ENCODE measurements at regions not wholly inside any gene's neighbourhood (a gene's known extent, or its start where the extent isn't known, plus 50 kb on each side); places are given as distances from the start of the nearest gene placed in this dataset.

DNA sequence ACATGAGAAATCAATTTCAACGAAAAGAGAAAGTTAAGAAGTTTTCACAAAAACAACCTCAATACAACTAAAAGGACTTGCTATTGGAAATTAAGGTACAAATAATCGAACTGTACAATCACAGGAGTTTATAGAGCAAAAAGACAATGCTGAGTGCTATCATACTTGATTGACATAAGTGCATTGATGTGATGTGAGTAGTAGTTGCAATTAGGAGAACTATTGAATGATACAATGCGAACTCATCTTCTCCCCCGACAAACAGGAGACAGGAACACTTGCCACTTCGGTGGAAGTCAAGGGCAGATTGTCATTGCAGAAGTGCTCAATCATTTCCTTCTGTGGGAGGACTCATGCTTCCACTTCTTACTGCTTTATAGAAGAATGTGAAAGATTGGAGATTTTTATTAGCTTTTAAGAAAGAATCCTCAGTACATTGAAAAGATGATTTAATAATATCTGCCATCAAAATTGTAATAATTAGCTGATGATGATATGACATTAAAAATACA is 276.6 kb upstream of the MPDZ start:
- no peaks in the 10 kb centered on the region for H3K36me3 ChIP-seq
- H3K27ac ChIP-seq, result no peak overlapping the region
- TF ChIP-seq, protein P1, sequence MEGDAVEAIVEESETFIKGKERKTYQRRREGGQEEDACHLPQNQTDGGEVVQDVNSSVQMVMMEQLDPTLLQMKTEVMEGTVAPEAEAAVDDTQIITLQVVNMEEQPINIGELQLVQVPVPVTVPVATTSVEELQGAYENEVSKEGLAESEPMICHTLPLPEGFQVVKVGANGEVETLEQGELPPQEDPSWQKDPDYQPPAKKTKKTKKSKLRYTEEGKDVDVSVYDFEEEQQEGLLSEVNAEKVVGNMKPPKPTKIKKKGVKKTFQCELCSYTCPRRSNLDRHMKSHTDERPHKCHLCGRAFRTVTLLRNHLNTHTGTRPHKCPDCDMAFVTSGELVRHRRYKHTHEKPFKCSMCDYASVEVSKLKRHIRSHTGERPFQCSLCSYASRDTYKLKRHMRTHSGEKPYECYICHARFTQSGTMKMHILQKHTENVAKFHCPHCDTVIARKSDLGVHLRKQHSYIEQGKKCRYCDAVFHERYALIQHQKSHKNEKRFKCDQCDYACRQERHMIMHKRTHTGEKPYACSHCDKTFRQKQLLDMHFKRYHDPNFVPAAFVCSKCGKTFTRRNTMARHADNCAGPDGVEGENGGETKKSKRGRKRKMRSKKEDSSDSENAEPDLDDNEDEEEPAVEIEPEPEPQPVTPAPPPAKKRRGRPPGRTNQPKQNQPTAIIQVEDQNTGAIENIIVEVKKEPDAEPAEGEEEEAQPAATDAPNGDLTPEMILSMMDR (IDR thresholded peaks at IDR 0.05; ENCODE audit: low read depth, low read length), result no peak

DNA sequence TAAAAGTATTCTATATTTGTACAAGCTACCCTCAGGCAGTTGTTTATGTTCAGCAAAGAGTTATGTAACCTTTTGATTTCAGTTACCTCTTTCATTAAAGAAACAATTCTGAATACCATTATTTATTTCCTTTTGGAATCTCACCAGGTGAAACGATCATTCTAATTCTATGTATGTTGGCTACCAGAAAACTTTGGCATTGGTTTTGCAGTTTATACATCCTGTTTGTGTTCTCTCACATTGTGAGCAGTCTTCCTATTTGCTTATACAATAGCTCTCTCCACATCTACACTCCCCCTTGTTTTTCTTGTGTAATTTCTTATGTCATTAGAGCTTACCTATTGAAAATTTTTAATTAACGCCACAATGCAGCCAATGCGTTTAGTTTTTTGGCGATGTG is 276.0 kb upstream of the MPDZ start:
- Histone ChIP-seq H3K9me3 (ENCODE audit: severe bottlenecking) (no peaks in the 10 kb centered on the region), H3K4me3 (ENCODE audit: low read depth, low read length) (no peak overlapping the region), H3K27ac (no peak overlapping the region), H3K27me3 (ENCODE audit: insufficient read depth, low read depth, severe bottlenecking) (no peaks in the 10 kb centered on the region), H3K36me3 (no peaks in the 10 kb centered on the region)
- DNase-seq, result no peak
- TF ChIP-seq, protein P1 (IDR thresholded peaks at IDR 0.05; ENCODE audit: low read depth, low read length), result no peak

More for the DNA sequence above, 276.6 kb upstream of the MPDZ start:
- Histone ChIP-seq H3K27me3 (ENCODE audit: insufficient read depth, low read depth, severe bottlenecking) (no peaks in the 10 kb centered on the region), H3K4me3 (ENCODE audit: low read depth, low read length) (no peak overlapping the region), H3K9me3 (ENCODE audit: severe bottlenecking) (no peaks in the 10 kb centered on the region)
- DNase-seq, result no peak

DNA sequence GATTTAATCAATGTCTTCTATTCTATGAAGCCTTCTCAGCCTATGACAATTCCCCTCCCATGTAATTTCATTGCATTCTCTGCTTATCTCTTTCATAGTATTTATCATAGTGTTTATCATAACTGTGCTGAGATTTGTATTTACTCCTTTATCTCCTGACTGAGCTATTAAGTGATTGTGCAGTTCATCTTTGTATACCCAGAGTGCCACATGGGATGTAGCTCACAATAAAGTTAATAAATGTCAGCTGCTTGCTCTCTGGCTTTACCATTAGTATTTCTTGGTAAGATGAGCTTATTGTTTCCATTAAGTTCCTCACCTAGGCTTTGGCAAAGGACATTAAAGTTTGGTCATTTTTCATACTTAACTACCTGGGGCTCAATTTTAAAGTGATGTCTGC is 275.1 kb upstream of the MPDZ start:
- Histone ChIP-seq H3K27ac (no peak overlapping the region), H3K27me3 (ENCODE audit: insufficient read depth, low read depth, severe bottlenecking) (no peaks in the 10 kb centered on the region), H3K9me3 (ENCODE audit: severe bottlenecking) (no peaks in the 10 kb centered on the region), H3K4me3 (ENCODE audit: low read depth, low read length) (no peak overlapping the region), H3K36me3 (no peaks in the 10 kb centered on the region)
- TF ChIP-seq, protein P1 (IDR thresholded peaks at IDR 0.05; ENCODE audit: low read depth, low read length), result no peak
- DNase-seq, result no peak

DNA sequence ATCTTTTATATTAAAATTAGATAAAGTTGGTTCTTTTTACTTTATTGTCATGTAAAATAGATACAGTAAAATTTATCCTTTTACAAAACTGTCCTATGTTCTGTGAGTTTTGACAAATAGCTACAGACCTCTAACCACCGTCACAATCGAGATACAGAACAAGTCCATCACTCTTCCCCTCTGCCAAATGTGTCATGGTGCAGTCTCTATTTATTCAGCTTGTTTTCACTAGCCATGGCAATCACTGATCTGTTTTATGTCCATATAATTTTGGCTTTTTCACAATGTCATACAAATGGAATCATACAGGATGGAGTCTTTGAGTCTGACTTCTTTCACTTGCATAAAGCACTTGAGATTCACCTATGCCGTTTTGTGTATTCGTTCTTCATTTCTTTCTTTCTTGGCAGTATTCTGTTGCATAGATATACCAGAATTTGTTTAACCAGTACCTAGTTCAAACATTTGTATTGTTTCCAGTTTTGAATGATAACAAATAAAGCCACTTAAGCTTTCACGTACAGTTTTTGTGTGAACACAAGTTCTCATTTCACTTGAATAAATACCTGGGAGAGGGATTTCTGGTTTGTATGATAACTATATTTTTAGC is 273.2 kb upstream of the MPDZ start:
- Histone ChIP-seq H3K27ac (no peak overlapping the region), H3K27me3 (ENCODE audit: insufficient read depth, low read depth, severe bottlenecking) (no peaks in the 10 kb centered on the region), H3K4me3 (ENCODE audit: low read depth, low read length) (no peak overlapping the region), H3K36me3 (no peaks in the 10 kb centered on the region), H3K9me3 (ENCODE audit: severe bottlenecking) (no peaks in the 10 kb centered on the region)
- no peak for DNase-seq
- TF ChIP-seq, protein P1 (IDR thresholded peaks at IDR 0.05; ENCODE audit: low read depth, low read length), result no peak

DNA sequence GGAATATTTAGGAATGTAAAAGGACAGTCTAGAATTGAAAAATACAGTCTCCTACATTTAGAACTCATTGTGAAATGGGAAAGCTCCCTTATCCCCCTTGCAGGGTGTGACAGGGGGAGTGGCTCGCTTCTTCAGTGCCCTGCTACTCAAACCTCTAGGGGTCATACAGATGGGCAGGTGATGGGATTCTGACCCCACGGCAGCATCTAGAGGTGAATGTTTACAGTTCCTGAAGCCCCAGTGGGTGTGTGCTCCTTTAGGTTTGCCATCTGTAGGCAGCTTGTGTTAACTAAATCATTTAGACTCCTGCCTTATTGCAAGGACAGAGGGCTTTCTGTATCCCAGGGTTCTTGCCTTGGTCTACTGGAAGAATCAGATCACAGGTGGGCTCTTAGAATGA is 271.0 kb upstream of the MPDZ start:
- no peak for DNase-seq
- Histone ChIP-seq H3K27ac (no peak overlapping the region), H3K9me3 (ENCODE audit: severe bottlenecking) (no peaks in the 10 kb centered on the region), H3K27me3 (ENCODE audit: insufficient read depth, low read depth, severe bottlenecking) (no peaks in the 10 kb centered on the region), H3K4me3 (ENCODE audit: low read depth, low read length) (no peak overlapping the region), H3K36me3 (no peaks in the 10 kb centered on the region)
- TF ChIP-seq, protein P1 (IDR thresholded peaks at IDR 0.05; ENCODE audit: low read depth, low read length), result no peak

DNA sequence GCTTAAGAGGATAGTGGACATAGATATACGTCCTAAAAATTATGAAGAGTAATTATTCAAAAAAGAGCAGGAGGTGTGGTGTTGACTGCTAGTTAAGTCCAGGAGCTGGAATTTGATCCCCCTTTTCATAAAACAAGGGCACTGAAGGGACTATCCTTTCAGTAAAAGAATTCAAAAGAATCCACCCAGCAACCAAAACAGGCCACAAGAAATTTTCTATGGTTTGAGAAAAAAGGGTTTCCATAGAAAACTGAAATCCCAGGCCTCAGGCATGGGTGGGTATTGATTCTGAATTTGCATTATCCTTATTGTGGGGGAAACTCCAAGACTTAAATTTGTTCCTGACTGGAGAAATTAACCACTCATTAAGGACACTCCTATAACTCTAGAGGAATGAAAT is 269.0 kb upstream of the MPDZ start:
- TF ChIP-seq, protein P1 (IDR thresholded peaks at IDR 0.05; ENCODE audit: low read depth, low read length), result no peak
- H3K9me3 ChIP-seq (ENCODE audit: severe bottlenecking), result no peaks in the 10 kb centered on the region
- no peak overlapping the region for H3K4me3 ChIP-seq (ENCODE audit: low read depth, low read length)
- no peak for DNase-seq
- H3K27ac ChIP-seq, result no peak overlapping the region
- no peaks in the 10 kb centered on the region for H3K27me3 ChIP-seq (ENCODE audit: insufficient read depth, low read depth, severe bottlenecking)
- H3K36me3 ChIP-seq, result no peaks in the 10 kb centered on the region
